HEK293T (cell line): ENCODE measurements at regions not wholly inside any gene's neighbourhood (a gene's known extent, or its start where the extent isn't known, plus 50 kb on each side); places are given as distances from the start of the nearest gene placed in this dataset.
"Not testable (repeated sequence)": the region's sequence is repeated elsewhere in the genome, so short reads cannot be mapped to it uniquely, and the experiment has no call there.

Experiments used
- CTCF ChIA-PET: fragments of 350-600 bp; formaldehyde crosslinking; extraction: SDS; loops from one replicate; lab custom pipeline; 2021; ENCODE audit warnings: antibody characterized with exemption, inconsistent platforms; lab: Yijun Ruan, JAX
- POLR2A ChIA-PET: fragments of 350-600 bp; formaldehyde crosslinking; extraction: SDS; loops from one replicate; lab custom pipeline; 2020; ENCODE audit warnings: antibody characterized with exemption, inconsistent platforms; lab: Yijun Ruan, JAX
- DNase-seq: peaks from one replicate; pipeline ENCODE4 v3.0.0; 2012; ENCODE audit warnings: mixed read lengths; ENCODE audit errors: extremely low spot score
- ARNT ChIP-seq: fragments of 450-650 bp; IDR thresholded peaks from 2 replicates; pipeline ENCODE4 v1.6.1; 2017; ENCODE audit warnings: mild to moderate bottlenecking
- BHLHE40 ChIP-seq: fragments of 450-650 bp; IDR thresholded peaks from 2 replicates; pipeline ENCODE4 v1.6.1; 2016; ENCODE audit warnings: mild to moderate bottlenecking, moderate library complexity, borderline replicate concordance
- CTBP1 ChIP-seq: fragments of 450-650 bp; IDR thresholded peaks from 2 replicates; pipeline ENCODE4 v1.6.1; 2016; ENCODE audit warnings: borderline replicate concordance
- ELF4 ChIP-seq: fragments of 450-650 bp; IDR thresholded peaks from 2 replicates; pipeline ENCODE4 v1.6.1; 2017; ENCODE audit warnings: antibody characterized with exemption
- FOXA1 ChIP-seq: fragments of 450-650 bp; IDR thresholded peaks from 2 replicates; pipeline ENCODE4 v1.6.1; 2016; ENCODE audit warnings: mild to moderate bottlenecking
- FOXK2 ChIP-seq: fragments of 450-650 bp; IDR thresholded peaks from 2 replicates; pipeline ENCODE4 v1.6.1; 2016; ENCODE audit warnings: mild to moderate bottlenecking
- FOXM1 ChIP-seq: fragments of 450-650 bp; IDR thresholded peaks from 2 replicates; pipeline ENCODE4 v1.6.1; 2017; ENCODE audit warnings: mild to moderate bottlenecking, borderline replicate concordance
- HDGF ChIP-seq: fragments of 450-650 bp; IDR thresholded peaks from 2 replicates; pipeline ENCODE4 v1.6.1; 2017; ENCODE audit warnings: antibody characterized with exemption, borderline replicate concordance
- L3MBTL2 ChIP-seq: fragments of 450-650 bp; conservative IDR thresholded peaks from 2 replicates; pipeline ENCODE4 v1.6.1; 2016; ENCODE audit warnings: mild to moderate bottlenecking
- LEF1 ChIP-seq: fragments of 450-650 bp; IDR thresholded peaks from 2 replicates; pipeline ENCODE4 v1.6.1; 2017; ENCODE audit warnings: mild to moderate bottlenecking, borderline replicate concordance
- NFRKB ChIP-seq: fragments of 450-650 bp; IDR thresholded peaks from 2 replicates; pipeline ENCODE4 v1.6.1; 2016; ENCODE audit warnings: mild to moderate bottlenecking, moderate library complexity
- PKNOX1 ChIP-seq: fragments of 450-650 bp; IDR thresholded peaks from 2 replicates; pipeline ENCODE4 v1.6.1; 2016
- SP1 ChIP-seq: fragments of 450-650 bp; IDR thresholded peaks from 2 replicates; pipeline ENCODE4 v1.6.1; 2017
- SUZ12 ChIP-seq: fragments of 450-650 bp; IDR thresholded peaks from 2 replicates; pipeline ENCODE4 v1.6.1; 2016; ENCODE audit warnings: mild to moderate bottlenecking
- TARDBP ChIP-seq: fragments of 450-650 bp; IDR thresholded peaks from 2 replicates; pipeline ENCODE4 v1.6.1; 2016
- ZNF384 ChIP-seq: fragments of 450-650 bp; IDR thresholded peaks from 2 replicates; pipeline ENCODE4 v1.6.1; 2016

- DNase-seq: no peak
- no peak for TF ChIP-seq PKNOX1
- no peak for TF ChIP-seq ARNT
- TF ChIP-seq CTBP1: no peak
- no peak for TF ChIP-seq SP1
- no peak for TF ChIP-seq BHLHE40
- no peak for TF ChIP-seq SUZ12
- ChIA-PET POLR2A (no interaction called here), CTCF (no interaction called here)
Observed at GRCh38 chr20:40634891-40635290, 54.1 kb downstream of the MAFB start.

GRCh38 chr20:40633123-40633850, 55.7 kb downstream of the MAFB start:
- CTCF ChIA-PET: no interaction called here
- no peak for TF ChIP-seq ARNT
- DNase-seq: no peak
- POLR2A ChIA-PET: no interaction called here

- DNase-seq: no peak
- no peak for TF ChIP-seq SP1
- no peak for TF ChIP-seq FOXM1
- TF ChIP-seq FOXA1: no peak
- no peak for TF ChIP-seq HDGF
- no peak for TF ChIP-seq TARDBP
- no peak for TF ChIP-seq SUZ12
- no peak for TF ChIP-seq ELF4
- TF ChIP-seq NFRKB: no peak
- TF ChIP-seq PKNOX1: no peak
- no peak for TF ChIP-seq L3MBTL2
- TF ChIP-seq ZNF384: no peak
- no peak for TF ChIP-seq BHLHE40
- no peak for TF ChIP-seq CTBP1
- TF ChIP-seq FOXK2: no peak
- TF ChIP-seq LEF1: no peak
- TF ChIP-seq ARNT: no peak
- CTCF ChIA-PET: no interaction called here
- POLR2A ChIA-PET: no interaction called here
Observed at GRCh38 chr20:40632346-40632976, 56.6 kb downstream of the MAFB start.

GRCh38 chr20:40631119-40631631, 57.9 kb downstream of the MAFB start:
- TF ChIP-seq BHLHE40 (no peak), HDGF (no peak), FOXA1 (no peak), NFRKB (no peak), ARNT (no peak), FOXK2 (no peak), ZNF384 (no peak)
- CTCF ChIA-PET: no interaction called here

GRCh38 chr20:40630713-40631112, 58.3 kb downstream of the MAFB start:
- TF ChIP-seq L3MBTL2: no peak
- TF ChIP-seq SUZ12: no peak
- TF ChIP-seq CTBP1: no peak
- TF ChIP-seq ARNT: no peak
- TF ChIP-seq SP1: no peak
- no peak for TF ChIP-seq NFRKB
- TF ChIP-seq PKNOX1: no peak
- TF ChIP-seq FOXM1: no peak
- TF ChIP-seq FOXA1: no peak
- no peak for TF ChIP-seq HDGF
- TF ChIP-seq LEF1: no peak
- TF ChIP-seq ELF4: no peak
- no peak for TF ChIP-seq ZNF384
- no peak for TF ChIP-seq BHLHE40
- TF ChIP-seq TARDBP: no peak
- no peak for TF ChIP-seq FOXK2
- no peak for DNase-seq
- POLR2A ChIA-PET: no interaction called here
- CTCF ChIA-PET: interaction anchor here (0.7 kb wide), 1 partner anchor 13 kb away, joined by 3 read pairs; no protein-coding TSS in a partner anchor

More at GRCh38 chr20:40631119-40631631, 57.9 kb downstream of the MAFB start:
- DNase-seq: no peak
- POLR2A ChIA-PET: no interaction called here

GRCh38 chr20:40630099-40630498, 58.9 kb downstream of the MAFB start:
- DNase-seq: no peak
- ChIA-PET CTCF (interaction anchor here (0.7 kb wide), 1 partner anchor 12 kb away, joined by 3 read pairs; no protein-coding TSS in a partner anchor), POLR2A (no interaction called here)
- no peak for TF ChIP-seq LEF1

- CTCF ChIA-PET: no interaction called here
- POLR2A ChIA-PET: interaction anchor here (0.6 kb wide), 1 partner anchor 95 kb away, joined by 3 read pairs; no protein-coding TSS in a partner anchor
- no peak for TF ChIP-seq L3MBTL2
- no peak for DNase-seq
Observed at GRCh38 chr20:40628877-40629276, 60.2 kb downstream of the MAFB start.

GRCh38 chr20:40619053-40619452, 70.0 kb downstream of the MAFB start:
- CTCF ChIA-PET, POLR2A ChIA-PET, DNase-seq: not testable (repeated sequence)
